ENCODE measurements at regions not wholly inside any gene's neighbourhood (a gene's known extent, or its start where the extent isn't known, plus 50 kb on each side); places are given as distances from the start of the nearest gene placed in this dataset.

- no peak for DNase-seq
Observed at GRCh38 chr10:52615331-52615730, 157.3 kb downstream of the MBL2 start.

- no peak for DNase-seq
Observed at GRCh38 chr10:52615756-52616394, 156.7 kb downstream of the MBL2 start.

DNA sequence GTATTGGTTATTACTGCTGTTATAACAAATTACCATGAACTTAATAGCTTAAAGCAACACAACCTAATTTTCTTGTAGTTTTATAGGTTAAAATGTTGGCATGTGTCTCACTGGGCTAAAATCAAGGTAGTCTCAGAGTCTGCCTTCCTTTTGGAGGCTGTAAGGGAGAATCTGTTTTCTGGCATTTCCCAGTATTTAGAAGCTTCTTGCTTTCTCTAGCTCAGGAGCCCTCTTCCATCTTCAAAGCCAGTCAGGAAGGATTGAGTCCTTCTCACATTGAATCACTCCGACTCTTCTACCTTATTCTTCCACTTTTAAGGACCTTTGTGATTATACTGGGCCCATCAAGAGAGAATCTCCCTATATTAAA, 156.2 kb downstream of the MBL2 start:
- no peak for DNase-seq

DNA sequence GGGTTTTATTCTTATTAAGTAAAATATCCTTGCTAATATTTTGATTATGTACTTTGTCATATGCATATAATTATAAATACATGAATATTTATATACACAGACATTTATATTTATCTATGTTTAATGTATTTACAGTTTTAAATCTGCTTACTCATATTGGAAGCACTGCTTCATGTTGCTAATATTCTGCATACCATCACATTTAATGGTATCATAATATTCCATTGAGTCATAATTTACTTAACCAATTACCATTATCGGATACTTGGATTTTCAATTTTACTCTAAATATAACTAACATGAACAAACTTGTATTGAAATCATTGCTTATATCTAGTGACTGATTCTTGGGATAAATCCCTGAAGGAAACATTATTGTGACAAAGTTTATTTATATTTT, 155.2 kb downstream of the MBL2 start:
- DNase-seq: no peak

GRCh38 chr10:52619052-52619451, 153.5 kb downstream of the MBL2 start:
- no peak for DNase-seq

- DNase-seq: no peak
Observed at GRCh38 chr10:52621635-52622079, 150.9 kb downstream of the MBL2 start.

GRCh38 chr10:52623761-52624160, 148.8 kb downstream of the MBL2 start:
- no peak for DNase-seq

DNA sequence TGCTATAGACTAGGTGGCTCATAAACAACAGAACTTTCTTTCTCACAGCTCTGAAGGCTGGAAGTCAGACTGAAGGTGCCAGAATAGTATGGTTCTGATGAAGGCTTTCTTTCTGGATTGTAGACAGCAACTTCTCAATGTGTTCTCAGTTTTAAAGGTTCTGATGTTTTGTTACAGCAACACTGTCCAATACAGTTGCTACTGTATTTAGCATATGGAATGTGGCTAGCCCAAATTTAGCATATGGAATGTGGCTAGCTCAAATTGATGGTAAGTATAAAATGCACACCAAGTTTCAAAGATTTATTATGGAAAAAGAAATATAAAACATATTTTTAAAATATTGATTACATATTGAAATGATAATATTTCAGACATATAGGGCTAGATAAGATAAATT, 145.3 kb downstream of the MBL2 start:
- no peak for DNase-seq

GRCh38 chr10:52631146-52631545, 141.4 kb downstream of the MBL2 start:
- no peak for DNase-seq

DNA sequence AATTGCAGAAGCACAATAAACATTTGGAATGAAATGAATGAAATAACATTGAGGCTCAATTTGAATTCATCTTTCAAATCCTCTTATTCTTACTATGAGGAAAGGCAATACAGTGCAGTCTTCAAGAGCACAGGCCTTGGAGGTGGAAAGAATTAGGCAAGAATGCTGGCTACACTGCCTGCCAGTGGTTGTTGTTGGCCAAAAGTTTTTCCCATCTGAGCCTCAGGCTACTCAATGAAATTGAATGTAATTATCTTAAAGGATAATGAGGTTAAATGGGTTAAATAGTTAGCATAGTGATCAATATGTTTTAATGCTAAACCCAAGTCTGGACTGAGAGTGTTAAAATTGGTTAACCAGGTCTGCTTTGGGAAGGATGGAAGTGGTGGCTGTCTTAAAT, 140.9 kb downstream of the MBL2 start:
- DNase-seq: no peak

- no peak for DNase-seq
Observed at GRCh38 chr10:52632591-52632990, 140.0 kb downstream of the MBL2 start.

GRCh38 chr10:52633266-52633665, 139.3 kb downstream of the MBL2 start:
- DNase-seq: no peak

GRCh38 chr10:52635651-52636050, 136.9 kb downstream of the MBL2 start:
- DNase-seq: no peak

- no peak for DNase-seq
Observed at GRCh38 chr10:52636874-52637273, 135.7 kb downstream of the MBL2 start.

DNA sequence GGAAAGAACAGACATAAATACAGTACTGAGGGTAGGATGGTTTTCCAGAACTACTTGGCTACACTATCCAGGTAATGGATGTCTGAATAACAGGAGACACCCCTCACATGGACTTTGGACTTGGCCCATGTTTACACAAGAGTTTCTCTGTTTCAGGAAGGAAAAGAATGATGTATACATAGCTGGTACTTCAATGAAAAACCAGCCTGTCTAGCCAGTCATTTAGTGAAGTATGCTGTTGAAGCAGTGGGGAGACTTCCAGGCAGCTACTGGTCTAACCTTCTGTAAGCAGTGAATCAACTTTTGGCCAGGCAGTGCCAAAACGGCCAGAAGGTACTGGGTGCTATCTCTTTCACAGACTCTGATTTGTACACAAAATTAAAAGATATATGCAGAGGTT, 135.0 kb downstream of the MBL2 start:
- no peak for DNase-seq

GRCh38 chr10:52639652-52640051, 132.9 kb downstream of the MBL2 start:
- DNase-seq: no peak

DNA sequence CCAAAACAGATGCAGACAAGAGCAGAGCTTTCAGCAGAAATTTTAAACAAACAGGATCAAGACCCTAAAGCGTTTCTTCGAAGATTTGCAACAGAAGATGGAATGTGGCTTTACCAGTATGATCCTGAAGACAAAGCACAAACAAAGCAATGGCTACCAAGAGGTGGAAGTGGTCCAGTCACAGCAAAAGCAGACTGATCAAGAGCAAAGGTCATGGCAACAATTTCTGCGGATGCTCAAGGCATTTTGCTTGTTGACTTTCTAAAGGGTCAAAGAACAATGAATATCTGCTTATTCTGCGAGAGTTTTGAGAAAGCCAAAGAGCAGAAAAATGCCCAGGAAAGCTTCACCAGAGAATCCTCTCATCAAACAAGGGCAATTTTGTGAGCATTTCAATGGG, 130.4 kb downstream of the MBL2 start:
- no peak for DNase-seq

GRCh38 chr10:52644373-52645186, 128.0 kb downstream of the MBL2 start:
- peak; percentile 13 for DNase-seq

DNA sequence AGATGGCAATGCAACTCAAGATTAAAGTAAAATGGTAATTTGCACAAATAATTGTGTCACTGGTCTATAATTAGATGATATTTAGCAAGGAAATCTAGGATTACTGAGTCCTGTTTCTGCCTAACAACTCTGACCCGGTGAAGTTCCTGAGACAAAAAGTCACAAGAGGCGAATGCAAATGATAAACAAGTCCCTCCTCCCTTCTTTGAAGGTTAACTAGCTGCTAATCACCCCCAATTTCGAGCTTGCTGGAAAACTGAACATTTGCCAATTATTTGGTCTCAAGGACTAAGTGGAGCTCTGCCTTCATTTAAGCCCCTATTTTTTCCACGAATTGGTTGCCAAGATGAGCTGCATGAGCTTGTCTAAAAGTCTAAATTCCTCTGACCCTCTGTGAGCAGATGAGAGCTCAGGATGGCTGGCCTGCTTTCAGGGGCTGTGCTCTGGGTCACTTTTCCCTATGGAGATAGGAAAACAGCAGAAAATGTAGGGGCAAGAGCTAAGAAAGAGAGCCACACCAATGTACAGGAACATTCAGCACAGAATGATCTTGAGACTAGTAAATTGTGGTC, 127.3 kb downstream of the MBL2 start:
- no peak for DNase-seq

- no peak for DNase-seq
Observed at GRCh38 chr10:52649511-52649910, 123.1 kb downstream of the MBL2 start.

DNA sequence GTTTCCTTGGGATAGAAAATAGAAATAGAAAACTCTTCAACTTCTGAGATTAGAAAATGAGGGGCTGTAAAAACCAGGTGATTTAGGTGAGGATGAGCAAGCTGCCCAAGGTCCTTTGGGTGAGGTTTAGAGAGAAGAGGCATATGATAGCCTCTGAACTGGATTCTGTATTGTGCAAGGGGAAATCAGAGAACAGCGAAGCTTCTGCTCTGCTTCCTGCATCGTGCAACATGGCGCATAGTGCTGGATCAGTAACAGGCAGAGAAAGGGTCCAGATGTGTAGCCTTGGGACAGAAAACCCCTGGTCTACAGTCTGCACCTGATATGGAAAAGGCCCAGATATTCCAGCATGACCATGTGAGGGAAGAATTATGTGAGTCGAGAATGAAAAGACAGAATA, 121.7 kb downstream of the MBL2 start:
- DNase-seq: no peak

GRCh38 chr10:52651293-52651692, 121.3 kb downstream of the MBL2 start:
- no peak for DNase-seq

- DNase-seq: peak; percentile 51
Observed at GRCh38 chr10:52652431-52653262, 119.9 kb downstream of the MBL2 start.
